ENCODE measurements at regions not wholly inside any gene's neighbourhood (a gene's known extent, or its start where the extent isn't known, plus 50 kb on each side); places are given as distances from the start of the nearest gene placed in this dataset.

GRCh38 chr13:82439159-82439904 is 1442.9 kb downstream of the SLITRK1 start:
- no peak overlapping the region for H3K4me3 ChIP-seq (ENCODE audit: control insufficient read depth, low read depth, low read length)
- no peak for DNase-seq (ENCODE audit: low read depth)
- TF ChIP-seq CTCF (conservative IDR thresholded peaks at IDR 0.05; ENCODE audit: control insufficient read depth, insufficient read depth, low read depth, low read length) = no peak

- no peak overlapping the region for H3K4me3 ChIP-seq (ENCODE audit: control insufficient read depth, low read depth, low read length)
- no peak for DNase-seq (ENCODE audit: low read depth)
- no peak for TF ChIP-seq CTCF (conservative IDR thresholded peaks at IDR 0.05; ENCODE audit: control insufficient read depth, insufficient read depth, low read depth, low read length)
Observed at GRCh38 chr13:82438320-82438719, 1444.0 kb downstream of the SLITRK1 start.

DNA sequence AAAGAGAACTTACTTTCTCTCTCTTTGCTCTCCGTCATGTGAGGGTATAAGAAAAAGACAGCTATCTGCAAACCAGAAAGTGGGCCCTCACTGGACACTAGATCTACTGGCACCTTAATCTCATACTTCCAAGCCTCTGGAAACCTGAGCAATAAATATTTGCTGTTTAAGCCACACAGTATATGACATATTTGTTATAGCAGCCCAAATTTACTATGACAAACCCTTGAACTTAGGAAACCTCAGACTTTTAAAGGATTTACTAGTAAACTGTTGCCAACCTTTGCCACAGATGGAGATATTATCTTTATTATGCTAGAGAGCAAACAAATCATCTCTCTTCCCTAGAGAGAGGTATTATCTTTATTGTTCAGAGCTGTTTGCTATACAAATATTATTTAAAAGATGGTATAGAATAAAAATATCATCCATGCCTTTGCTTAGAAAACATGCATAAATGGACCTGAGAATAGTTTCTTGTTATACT is 1446.1 kb downstream of the SLITRK1 start:
- DNase-seq (ENCODE audit: low read depth) = no peak
- no peak for TF ChIP-seq CTCF (conservative IDR thresholded peaks at IDR 0.05; ENCODE audit: control insufficient read depth, insufficient read depth, low read depth, low read length)
- H3K4me3 ChIP-seq (ENCODE audit: control insufficient read depth, low read depth, low read length) = no peak overlapping the region

DNA sequence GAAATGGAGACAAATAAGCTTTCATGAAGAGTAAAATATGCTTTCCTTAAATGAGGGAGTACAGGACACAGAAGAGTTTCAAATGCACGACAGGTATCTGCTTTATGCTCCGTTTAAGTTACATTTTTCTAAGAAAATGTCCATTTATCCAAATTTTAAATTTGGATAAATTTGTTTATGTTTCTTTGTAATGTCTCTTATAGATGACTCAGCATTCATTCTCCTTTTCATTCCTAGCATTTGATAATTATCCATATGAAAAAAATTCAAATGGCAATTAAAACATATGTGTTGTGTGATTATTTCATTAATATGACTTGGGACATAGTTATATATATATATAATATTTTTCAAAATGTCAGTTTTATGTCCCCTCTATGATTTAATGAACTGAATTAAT is 1449.3 kb downstream of the SLITRK1 start:
- no peak for TF ChIP-seq CTCF (conservative IDR thresholded peaks at IDR 0.05; ENCODE audit: control insufficient read depth, insufficient read depth, low read depth, low read length)
- H3K4me3 ChIP-seq (ENCODE audit: control insufficient read depth, low read depth, low read length) = no peak overlapping the region
- DNase-seq (ENCODE audit: low read depth) = no peak

GRCh38 chr13:82412749-82413148 is 1469.5 kb downstream of the SLITRK1 start:
- DNase-seq (ENCODE audit: low read depth) = no peak
- no peak overlapping the region for H3K4me3 ChIP-seq (ENCODE audit: control insufficient read depth, low read depth, low read length)
- TF ChIP-seq CTCF (conservative IDR thresholded peaks at IDR 0.05; ENCODE audit: control insufficient read depth, insufficient read depth, low read depth, low read length) = no peak

GRCh38 chr13:82407321-82407720 is 1475.0 kb downstream of the SLITRK1 start:
- DNase-seq (ENCODE audit: low read depth) = no peak
- H3K4me3 ChIP-seq (ENCODE audit: control insufficient read depth, low read depth, low read length) = no peak overlapping the region
- no peak for TF ChIP-seq CTCF (conservative IDR thresholded peaks at IDR 0.05; ENCODE audit: control insufficient read depth, insufficient read depth, low read depth, low read length)

Data from fibroblast of mammary gland (primary cell).